GM18517 (cell line): ENCODE measurements at regions not wholly inside any gene's neighbourhood (a gene's known extent, or its start where the extent isn't known, plus 50 kb on each side); places are given as distances from the start of the nearest gene placed in this dataset.

Experiments used
- ATAC-seq: cut with Tn5 transposase; IDR thresholded peaks from one replicate; pipeline ENCODE4 v1.9.1; 2021; ENCODE audit warnings: mild to moderate bottlenecking, moderate library complexity; ENCODE audit not compliant: unreplicated experiment

DNA sequence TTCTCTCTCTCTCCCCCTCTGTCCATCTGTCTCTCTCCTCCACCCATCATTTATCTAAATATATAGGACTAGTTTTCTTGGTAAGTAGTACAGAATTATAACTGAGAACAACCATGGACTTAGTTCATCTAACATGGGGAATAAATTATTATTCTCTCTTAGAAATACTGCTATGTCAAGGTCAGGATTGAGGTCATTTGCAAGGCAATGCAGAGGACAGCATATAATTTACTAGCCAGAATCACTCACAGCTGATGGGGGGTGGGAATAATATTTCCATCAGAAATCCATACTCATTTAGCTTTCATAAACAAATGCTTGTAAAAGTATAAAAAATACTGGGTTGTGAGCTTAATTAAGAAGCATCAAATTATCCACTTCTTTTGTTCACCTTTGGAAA, 553.9 kb upstream of the POU3F2 start:
- no peak for ATAC-seq

DNA sequence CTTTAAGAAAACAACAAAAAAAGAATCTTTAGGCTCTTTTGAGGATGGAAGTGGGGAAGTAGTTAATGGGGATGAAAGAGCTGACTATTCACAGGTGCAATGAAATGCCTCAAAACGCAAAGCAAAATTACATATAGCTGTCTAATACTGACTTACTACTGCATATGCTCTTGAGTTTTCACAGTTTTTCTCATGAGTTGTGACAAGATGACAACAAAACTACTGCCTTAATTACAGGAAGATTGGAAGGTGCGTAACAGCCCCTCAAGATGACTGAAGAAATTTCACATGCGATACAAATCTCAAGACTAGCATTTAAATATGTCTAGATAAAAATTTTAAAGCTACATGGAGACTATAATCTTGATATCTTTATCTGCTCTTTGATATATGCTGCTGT, 547.8 kb upstream of the POU3F2 start:
- no peak for ATAC-seq

DNA sequence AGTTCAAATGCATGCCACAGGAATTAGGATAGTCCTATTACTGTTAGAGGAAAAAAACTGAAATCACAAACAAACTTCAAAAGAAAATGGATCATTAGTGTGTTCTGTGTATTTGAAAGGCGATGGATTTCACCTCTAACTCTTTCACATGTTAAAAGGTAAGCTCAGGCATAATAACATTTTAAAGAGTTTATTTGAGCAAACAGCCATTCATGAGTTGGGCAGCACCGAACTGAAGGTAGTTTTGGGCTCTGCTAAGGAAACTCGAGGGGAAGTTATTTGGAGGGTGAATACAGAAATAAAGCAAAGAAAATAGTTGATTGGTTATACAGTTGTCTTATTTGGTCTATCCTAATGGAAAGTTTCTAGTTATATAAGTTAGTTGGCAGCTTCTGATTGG, 546.5 kb upstream of the POU3F2 start:
- no peak for ATAC-seq

DNA sequence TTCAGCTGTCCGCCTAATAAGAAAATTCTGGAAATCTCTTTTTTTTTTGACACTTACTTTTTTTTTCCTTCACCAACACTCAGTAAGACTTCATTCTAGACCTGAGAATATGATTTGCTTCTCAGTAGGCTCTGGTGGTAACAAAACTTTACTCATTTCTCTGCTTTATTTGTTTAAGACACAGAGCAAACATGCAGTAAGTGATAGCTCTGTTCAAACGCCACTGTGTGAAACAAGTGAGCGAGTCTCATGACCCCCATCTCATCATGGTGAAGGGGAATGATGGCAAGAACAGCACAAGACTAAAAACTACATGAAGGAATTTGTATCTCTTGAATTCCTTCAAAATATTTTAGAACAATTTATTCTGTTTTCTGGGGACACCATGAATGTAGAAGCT, 541.6 kb upstream of the POU3F2 start:
- no peak for ATAC-seq

DNA sequence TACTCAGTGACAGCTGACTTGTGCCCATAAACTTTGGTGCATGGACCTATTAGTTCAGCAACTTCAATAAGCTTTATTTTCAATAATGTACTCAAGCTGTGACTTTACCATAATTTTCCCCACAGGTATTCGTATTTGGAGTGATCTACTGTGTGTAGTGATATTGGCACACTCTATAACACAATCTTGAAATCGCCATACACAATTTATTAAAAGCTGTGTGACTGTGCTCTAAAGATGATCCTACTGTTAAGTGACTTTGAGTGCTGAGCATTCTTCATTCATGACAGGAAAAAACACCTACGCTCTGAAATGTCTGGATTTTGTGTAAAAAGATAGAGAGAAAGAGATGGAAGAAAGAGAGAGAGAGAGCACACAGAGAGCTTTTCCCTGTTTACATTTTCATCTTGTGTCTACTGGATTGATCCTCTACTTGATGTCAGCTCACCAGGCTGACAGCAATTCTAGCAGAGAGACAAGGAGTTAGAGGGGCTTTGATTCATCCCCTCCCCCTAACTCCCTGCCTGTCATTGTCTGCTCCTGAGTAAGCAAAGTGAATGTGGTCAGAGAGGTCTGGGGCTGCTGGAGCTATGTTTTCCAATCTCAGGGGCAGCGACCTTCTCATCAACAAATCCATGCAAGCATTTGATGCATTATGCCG, 538.7 kb upstream of the POU3F2 start:
- ATAC-seq: no peak

DNA sequence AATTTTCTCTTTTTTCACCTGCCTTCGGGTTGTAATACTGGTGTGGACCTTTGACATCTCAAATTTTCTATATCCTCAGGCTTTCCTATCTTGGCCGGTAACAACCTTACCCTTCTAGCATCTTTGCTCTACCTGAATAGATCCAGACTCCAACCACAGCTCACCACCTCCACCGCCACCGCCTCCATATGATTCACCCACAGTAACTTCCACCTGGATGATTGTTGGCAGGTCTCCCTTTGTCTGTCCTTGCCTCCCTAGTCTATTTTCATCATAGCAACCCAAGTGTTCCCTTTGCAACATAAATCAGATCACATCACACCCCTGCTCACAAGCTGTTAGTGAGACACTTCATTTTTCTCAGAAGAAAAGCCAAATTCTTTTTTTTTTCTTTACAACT, 525.8 kb upstream of the POU3F2 start:
- no peak for ATAC-seq

DNA sequence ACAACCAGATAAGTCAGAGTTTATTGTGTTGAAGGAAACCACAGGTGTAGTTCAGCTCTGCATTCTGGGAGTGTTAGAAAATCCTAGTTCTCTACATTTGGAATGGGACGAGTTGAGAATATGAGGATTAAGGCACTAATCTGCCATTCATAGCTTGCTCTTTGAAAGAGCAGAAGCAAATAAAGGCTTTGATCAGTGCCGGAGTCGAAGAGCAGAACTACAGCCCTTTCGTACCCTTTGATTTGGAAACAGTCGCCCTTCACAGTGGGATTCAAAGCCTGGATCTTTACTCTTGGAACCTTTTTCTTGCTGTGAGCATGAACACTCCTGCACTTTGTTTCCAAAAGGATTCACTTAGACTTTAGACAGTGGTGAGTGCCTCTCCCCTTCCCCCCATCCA, 523.9 kb upstream of the POU3F2 start:
- ATAC-seq: no peak

DNA sequence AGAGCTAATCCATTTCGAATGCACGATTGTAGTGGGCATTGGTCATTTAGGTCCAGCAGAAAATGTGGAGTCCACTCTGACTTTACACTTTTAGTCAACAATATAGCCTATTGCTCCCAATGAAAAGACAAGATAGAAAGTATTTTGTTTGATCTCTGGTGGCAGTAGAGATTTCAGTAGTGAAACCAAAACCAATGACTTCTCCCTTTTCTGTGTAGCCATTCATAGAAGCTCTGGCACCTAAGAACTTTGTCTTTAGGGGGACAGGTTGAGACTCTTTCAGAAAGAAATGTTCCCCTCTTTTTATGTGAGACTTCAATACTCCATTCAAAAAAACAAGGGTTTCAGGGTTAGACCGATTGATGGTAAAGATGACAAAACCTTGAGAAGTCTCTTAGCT, 510.8 kb upstream of the POU3F2 start:
- peak; percentile 92 for ATAC-seq

DNA sequence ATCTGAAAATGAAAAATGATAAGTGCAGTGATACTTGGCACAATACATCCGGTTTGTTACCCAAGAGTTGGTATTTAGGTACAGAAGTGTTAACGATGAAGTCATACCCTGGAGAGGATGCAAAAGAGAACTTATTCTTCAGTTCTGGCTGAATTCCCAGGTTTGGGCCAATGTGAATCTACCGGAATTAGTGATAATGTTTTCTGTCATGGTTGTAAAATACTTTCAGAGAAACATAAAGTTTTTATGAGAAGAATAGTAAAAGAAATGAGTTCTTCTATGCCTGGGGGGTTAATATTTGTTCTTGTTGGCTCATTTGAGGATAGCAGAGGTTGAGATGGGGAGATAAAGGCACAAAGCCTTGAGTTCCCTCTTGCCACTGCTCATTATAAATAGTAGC, 509.9 kb upstream of the POU3F2 start:
- no peak for ATAC-seq

DNA sequence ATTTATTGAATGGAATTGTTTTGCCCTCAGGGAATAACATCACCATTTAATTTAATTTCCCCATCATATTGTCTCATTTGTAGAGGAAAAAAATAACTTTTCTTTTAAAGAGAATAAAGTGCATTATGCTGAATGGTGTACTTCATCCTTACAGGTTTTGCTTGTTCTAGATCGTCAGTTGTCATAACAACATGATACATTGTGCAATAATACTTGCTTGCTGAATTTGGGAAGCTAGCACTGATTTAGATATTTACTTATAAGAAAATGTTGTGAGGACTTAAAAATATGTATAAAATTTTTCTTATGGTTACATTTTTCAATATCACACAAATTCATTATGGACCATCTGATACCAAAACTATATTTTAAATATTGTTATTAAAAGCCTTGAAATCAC, 509.0 kb upstream of the POU3F2 start:
- ATAC-seq: no peak

DNA sequence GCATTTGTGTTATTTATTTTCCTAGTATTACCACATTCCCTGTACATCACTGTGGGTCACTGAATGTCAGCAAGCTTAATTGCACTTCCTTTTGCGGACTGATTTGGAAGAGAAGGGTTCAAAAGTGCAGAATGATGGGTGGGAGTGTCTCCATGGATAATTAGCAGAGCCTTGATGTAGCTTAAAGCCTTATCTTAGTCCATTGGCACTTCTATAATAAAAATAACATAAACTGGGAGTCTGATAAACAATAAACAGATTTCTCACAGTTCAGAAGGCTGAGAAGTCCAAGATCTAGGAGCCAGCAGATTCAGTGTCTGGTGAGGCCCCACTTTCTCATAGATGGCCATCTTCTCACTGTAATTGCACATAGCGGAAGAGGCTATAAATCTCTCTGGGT, 501.1 kb upstream of the POU3F2 start:
- ATAC-seq: no peak

DNA sequence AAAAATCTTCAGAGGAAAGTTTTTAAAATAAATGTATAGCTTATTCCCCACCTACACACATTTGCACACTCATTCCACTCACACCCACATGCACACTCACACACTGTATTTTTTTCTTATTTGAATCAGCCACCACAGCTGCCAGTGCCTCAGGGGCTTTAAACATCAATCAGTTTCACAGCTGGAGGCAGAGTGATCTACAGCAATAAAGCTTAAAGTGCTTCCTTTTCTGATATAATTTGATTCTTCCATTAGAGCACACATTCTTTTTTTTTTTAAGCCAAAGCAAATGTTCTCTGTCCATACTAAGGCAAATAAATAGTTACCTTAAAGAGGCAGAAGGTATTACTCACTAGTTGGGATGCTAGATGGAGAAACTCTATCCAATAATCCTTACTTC, 498.8 kb upstream of the POU3F2 start:
- ATAC-seq: no peak

DNA sequence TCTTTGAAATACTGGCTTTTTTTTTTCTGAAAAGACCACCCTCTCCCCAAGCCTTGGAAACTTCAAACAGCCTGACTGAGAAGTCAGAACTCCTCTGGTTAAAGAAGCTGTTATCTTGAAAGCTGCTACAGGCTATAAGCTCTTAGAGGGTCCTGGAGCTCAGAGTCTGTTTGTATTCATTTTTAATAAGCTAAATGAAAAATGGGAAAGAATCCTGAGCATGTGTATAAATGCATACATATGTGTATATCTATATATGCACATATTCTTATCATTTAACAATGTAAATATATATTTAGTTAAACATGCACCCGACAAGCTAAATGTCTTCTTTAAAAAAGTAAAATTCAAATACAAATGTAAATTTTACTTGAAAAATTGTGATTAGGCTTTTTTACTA, 494.9 kb upstream of the POU3F2 start:
- no peak for ATAC-seq

DNA sequence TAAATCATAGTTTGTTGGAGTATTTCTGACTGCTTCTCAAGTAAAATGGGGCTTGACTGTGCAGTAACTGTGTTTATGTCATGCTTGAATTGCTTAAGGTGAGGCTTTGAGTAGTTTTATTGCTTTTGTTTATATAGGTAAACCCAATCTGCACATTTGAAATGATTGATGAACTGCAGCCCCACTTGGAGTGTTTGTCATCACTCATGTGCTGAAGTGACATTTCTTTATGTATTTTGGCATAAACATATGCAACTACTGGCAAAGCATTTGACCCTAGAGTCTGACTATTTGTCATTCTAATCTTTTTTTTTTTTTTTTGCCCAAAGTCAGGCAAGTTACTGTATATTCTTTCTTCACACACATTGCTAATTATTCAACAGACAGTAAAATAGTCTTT, 491.4 kb upstream of the POU3F2 start:
- no peak for ATAC-seq

DNA sequence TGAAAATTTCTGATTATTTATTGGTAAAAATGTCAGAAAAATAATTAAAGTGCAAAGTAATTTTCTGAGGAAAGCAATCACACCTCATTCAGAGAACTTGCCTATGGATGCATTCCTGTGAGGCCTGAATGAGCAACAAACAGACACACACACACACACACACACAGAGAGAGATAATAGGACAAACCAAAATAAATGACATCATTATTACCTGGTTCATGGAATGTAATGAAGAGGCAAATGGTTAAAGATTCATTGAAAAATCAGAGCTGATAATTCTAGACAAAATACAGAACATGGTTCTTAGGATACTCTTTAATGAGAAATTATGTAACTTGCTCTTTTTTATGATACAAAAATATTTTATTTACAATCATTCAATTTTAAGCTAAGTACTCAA, 490.6 kb upstream of the POU3F2 start:
- ATAC-seq: no peak

DNA sequence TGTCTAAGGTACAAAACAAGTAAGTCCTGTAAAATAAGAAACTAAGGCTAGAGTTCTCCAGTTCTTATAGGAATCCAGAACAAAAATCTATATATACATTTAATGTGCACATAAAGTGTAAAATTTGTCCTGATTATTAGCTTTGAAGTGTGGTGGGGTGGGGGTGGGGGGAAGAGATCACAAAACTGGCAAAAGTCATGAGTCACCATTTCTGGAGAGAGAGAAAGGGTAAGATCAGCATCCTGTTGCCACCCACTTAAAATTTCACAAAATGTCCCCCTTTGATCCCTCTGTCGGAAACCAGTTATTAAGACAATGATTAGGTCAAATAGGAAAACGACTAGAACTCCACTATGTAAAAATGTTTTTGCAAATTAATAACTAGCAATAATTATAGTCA, 482.0 kb upstream of the POU3F2 start:
- ATAC-seq: no peak

DNA sequence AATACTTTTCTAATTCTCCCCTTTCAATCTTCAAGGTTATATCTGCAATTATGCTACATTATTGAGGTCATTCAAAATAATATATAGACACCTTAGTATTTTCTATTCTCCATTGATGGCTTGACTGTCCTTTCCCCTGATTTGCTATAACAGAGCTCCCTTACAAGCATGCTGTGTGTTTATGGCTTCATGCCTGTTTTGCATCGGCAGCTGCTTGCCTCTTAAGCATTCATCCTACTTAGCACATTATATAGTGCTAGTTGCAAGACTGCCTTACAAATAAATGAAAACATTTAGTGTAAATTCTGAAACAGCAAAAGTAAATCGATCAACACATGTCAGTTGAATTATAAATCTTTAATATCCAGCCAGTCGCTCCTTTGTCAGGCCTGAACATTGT, 476.2 kb upstream of the POU3F2 start:
- ATAC-seq: no peak

DNA sequence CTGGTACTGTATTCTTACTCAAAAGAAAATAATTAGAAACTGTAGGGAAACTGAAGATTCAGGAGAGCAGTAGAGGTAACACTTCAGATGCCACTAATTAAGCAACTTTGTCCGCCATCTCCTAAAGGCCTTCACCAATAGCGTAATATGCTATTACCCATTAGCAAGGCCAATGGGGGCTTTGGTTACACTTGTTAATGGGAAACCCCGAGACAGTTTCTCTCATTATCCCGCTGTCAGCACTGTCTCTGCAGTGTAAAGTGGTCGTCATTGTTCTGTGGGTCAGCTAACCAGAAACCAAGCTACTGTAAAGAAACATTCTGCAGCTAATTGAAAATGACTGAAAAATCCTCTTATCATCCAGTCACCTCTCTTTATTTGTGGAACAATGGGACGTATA, 468.0 kb upstream of the POU3F2 start:
- ATAC-seq: no peak

DNA sequence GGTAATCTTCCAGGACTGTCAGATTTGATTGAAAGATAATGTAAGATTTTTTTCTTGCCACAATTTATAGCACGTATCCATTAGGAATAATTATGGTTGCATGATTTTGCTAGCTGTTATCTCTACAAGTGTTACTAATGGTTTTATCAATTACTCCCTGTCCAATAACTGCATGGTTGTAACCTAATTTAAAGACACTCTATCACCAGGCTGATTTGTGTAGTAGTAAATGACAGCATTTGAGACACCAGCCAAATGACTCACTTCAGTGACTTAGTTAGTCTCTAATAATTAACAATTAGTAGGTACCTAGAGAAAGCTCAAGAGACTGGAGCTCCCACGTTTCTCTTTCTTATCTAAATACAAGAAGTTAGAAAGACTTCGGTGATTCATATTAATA, 453.8 kb upstream of the POU3F2 start:
- ATAC-seq: no peak

DNA sequence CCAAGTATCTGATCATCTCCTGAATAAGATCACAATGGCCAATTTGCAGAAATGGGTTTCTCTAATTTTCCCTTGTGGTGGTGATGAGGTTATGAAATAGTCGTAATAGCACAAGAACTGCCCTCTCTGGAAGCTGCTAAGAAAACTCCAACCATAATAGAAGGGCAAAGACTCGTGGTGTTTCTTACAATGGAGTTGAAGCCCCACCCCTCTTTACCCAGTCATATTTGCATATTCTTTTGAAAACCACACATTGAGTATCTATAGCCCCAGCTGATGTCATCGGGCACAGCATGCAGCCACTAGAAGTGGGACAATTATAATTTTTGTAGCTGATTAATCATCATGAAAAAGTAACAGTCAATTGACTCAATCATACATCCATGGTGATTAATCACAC, 452.1 kb upstream of the POU3F2 start:
- ATAC-seq: no peak

DNA sequence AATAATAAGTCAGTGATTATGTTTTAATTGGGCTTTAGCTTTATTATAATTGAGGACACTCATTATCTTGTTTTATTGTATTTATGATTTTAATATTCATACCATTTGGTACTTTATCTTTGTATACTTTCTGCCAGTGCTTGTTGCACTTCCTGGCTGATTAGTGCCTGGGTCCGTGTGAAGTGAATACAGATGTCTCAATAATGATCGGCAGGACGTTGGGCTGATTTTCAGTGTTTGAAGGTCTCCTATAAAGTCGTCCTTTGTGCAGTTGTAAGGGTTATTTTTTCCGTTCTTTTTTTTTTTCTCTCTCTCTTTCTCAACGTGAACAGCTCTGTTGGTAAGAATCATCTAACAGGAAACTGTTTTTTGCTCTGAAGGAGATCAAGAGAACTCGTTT, 450.0 kb upstream of the POU3F2 start:
- no peak for ATAC-seq

DNA sequence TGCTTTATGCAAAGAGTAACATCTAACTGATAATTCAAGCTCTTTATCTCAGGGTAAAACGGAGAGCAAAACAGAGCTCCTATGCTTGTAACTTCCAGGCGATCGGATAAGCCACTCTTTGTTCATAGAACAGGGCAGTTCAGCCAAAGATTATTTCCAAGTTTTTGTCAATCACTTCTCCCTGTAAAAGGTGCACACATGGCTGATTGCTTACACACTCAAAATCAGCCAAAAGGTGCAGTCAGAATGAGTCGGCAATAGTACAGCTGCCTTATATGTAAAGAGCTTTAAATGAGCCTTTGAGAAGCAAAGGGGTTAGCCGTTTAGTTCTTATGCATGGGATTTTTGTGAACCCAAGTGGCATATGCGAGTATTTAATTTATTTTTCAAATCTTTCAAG, 449.6 kb upstream of the POU3F2 start:
- ATAC-seq: no peak

DNA sequence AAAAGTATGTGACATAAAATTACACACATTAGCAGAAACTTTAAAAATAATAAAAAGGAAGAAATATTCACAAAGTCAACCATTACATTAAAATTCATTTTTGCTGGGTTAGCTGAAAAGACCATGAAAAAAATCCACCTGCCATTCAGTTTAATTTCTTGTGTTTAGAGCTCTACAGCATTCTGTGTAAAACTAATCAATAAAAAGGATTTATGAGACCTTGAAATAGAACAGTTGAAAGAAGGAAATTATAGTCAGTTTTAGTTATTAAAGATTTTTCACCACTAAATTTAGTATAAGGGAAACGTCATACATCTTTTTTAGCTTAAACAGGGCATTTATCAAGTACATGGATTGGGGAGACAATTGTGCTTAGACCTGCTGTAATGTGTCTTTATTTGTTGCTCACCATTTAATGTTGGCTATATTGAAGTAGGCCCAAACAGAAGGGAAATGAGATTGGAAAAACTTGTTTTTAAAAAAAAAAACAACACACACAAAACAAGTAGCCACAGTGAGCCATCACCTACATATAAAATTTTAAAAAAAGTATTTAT, 438.7 kb upstream of the POU3F2 start:
- no peak for ATAC-seq
